Myocyte (in vitro differentiated cells): ENCODE measurements at regions not wholly inside any gene's neighbourhood (a gene's known extent, or its start where the extent isn't known, plus 50 kb on each side); places are given as distances from the start of the nearest gene placed in this dataset.

Experiments used
- DNase-seq: peaks from one replicate; pipeline ENCODE4 v3.0.0-alpha.2; 2012; ENCODE audit warnings: low read depth

DNA sequence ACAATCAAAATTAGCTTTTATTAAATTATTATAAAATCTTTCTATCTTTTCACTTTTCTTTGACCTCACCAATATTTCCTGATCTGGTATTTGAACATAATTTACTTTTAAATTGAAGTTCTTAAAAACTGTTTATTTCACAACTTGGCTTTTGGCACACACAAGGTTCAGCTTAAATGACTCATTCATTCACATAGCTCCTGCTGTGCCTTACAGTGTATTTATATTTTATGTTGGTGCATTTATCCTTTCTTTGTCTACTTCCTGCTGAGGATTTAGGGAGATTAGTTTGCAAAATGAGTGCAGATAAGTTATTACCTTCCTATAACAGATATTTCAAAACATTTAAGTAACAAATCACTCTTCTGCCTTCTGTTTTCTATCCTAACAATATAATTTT is 430.6 kb downstream of the DTHD1 start:
- no peak for DNase-seq

DNA sequence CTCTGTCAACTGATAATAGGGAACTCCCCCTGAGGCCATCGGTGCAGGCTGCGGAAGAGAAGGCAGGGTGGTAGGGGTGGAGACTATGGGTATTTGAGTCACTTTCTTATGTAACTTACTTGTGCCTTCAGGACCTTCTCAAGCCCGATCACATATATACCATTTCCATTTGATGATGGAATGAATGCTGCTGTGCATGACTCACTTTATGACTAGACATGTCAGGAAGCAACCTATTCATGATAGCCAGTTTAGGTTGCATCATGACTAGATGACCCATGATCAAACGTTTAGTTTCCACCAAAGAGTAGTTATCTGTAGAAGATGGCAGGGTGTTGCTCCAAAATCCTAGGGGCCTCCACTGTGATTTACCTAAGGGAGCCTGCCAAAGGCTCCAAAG is 435.5 kb downstream of the DTHD1 start:
- no peak for DNase-seq

GRCh38 chr4:36719425-36719824 is 438.0 kb downstream of the DTHD1 start:
- DNase-seq: no peak

DNA sequence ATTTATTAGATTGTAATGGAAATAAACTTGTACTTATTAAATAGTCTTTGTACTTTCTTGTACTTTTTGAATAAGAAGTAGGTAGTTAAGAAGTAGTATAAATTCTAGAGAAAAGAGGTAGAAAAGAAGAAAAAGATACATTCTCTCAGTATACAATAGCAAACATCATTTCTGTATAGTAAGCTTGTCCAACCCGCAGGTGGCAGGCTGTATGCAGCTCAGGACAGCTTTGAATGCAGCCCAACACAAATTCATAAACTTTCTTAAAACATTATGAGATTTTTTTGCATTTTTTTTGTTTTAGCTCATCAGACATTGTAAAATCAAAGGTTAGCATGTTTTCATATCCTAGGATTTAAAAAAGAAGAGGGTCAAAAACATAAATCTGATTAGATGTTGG is 441.6 kb downstream of the DTHD1 start:
- DNase-seq: no peak

DNA sequence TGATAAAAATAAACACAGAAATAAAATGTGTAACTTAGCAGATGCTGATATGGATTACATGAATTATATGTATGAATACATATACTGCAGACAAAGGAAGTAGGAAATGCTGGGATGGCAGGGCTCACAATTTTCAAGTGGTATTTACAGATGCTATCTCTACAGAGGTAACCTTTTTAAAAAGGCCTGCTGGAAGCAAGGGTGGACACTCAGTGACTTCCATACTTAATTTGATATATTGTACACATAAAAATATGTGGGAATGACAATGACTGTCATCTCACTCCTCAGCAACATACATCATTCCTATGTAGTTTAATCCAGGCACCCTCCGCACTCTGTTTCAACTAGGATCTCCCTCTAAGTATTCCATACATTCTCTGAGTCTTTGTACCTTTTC is 452.9 kb downstream of the DTHD1 start:
- no peak for DNase-seq

GRCh38 chr4:36737691-36738090 is 456.3 kb downstream of the DTHD1 start:
- no peak for DNase-seq

GRCh38 chr4:36740796-36741310 is 459.4 kb downstream of the DTHD1 start:
- no peak for DNase-seq

DNA sequence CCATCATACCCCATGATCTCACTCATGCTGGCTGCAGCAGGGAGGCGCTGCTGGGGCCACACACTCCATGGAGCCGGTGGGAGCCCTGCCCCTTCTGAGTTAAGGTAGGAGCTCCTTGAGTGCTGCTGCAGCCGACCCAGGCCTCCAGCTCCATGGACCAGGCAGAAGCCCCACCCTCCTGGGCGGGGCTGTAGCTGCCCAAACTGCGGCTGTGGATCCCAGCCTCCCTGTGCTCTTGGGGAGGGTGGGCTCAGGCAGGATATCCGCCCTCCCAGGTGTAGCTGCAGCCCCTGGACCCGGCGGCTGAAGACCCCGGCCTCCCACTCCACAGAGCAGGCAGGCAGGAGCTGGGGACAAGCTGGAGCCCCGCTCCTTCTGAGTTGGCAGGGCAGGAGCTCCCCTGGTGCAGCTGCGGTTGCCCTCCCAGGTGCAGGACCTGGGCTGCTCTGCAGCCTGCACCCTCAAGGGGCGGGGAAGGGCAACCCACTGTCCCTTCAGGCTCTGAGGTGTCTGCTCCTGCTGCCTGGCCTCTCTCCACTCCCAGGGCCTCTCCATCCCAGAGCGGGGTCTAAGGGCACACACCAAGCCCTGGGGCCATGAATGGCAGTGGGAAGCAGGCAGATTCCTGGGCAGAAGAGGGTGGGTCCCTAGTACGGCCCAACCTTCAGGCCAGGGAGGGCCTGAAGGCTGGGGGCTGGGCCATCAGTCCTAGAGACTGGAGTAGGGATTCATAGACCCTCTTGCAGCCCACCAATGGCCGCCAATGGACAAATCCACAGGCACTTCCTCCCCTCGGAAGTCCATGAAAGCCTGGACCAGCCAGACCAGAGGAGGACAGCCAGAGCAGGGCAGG is 466.1 kb downstream of the DTHD1 start:
- DNase-seq: no peak

DNA sequence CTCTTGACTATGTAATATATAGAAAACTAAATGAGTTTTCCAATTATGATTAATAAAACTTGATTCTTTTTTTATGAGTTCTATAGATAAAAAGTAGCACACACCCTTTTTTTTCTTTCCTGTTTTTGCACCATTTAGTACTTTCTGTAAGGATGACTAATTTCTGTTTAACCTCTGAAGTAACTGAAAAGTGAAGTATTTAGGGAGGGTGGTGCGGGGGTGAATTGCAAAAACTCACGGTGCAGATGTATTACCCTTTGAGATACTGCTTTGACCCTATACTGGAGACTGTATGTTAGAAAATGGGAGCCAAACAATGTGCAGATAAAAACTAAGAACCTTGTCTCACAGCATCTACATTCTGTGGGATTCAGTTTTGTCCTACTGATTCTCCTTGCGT is 471.6 kb downstream of the DTHD1 start:
- no peak for DNase-seq

DNA sequence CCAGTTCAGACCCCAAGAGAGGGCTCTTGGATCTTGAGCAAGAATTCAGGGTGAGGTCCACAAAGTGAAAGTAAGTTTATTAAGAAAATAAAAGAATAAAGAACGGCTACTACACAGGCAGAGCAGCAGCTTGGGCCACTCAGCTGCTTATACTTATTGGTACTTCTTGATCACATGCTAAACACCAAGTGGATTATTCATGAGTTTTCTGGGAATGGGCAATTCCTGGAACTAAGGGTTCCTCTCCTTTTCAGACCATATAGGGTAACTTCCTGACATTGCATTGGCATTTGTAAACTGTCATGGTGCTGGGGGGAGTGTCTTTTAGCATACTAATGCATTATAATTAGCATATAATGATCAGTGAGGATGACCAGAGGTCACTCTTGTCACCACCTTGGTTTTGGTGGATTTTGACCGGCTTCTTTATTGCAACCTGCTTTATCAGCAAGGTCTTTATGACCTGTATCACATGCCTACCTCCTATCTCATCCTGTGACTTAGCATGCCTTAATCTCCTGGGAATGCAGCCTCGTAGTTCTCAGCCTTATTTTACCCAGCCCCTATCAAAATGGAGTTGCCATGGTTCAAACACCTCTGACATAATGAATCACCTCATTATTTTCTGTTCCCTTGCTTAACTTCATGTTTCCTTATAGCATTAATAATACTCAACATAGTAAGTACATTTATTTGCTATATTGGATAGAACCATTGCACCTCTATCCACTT is 476.3 kb downstream of the DTHD1 start:
- no peak for DNase-seq

GRCh38 chr4:36758312-36759178 is 477.1 kb downstream of the DTHD1 start:
- no peak for DNase-seq

DNA sequence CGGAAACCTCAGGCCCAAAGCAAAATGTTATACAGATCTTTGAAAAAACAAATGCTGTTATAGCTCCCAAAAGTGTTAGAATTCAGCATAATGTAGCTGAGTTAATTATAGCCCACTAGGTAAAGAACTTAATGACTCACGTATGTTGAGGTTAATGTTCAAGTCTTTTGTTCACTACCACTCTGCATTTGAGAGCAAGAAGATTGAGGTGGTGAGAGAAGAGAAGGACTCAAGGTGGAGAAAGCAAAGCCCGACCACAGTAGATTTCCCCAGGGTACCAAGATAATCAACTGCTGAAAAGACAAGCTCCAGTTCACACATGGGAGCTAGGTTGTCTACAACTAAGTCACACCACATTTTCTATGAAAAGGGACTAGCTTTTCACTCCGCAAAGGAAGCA is 480.2 kb downstream of the DTHD1 start:
- DNase-seq: no peak

DNA sequence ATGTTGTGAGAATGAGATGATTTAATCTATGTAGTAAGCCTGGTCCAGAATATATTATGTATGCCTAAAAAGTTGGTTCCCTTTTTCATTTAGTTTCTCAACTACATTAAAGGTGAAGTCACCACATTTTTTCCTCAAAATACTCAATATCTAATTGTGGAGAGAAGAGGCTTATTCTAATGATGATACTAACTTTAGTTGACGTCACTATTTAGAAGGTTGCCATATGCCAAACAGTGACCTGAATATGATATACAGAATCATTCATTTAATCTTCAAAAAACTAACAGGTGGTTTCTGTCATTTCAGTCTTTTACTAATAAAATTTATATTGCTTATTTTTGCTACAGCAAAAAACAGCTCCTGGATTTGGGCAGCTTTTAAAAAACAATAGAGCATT is 480.7 kb upstream of the NWD2 start:
- no peak for DNase-seq

DNA sequence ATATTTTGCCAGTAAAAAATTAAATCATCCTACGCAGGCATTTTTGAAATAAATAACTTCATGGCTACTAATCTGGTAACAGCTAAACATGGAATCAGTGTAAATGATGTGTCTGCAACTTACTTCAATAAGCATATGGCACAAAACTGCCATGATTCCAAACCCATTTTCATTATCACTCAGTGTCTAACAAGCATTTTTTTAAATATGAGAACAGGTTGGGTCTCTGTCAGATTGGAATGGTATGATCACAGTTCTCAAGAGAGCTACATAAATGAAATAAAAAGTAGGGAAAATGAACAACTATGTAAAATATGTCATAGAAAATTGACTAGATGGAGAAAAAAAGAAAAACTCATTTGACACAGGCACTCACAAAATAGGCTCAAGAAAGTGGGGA is 476.9 kb upstream of the NWD2 start:
- DNase-seq: no peak

DNA sequence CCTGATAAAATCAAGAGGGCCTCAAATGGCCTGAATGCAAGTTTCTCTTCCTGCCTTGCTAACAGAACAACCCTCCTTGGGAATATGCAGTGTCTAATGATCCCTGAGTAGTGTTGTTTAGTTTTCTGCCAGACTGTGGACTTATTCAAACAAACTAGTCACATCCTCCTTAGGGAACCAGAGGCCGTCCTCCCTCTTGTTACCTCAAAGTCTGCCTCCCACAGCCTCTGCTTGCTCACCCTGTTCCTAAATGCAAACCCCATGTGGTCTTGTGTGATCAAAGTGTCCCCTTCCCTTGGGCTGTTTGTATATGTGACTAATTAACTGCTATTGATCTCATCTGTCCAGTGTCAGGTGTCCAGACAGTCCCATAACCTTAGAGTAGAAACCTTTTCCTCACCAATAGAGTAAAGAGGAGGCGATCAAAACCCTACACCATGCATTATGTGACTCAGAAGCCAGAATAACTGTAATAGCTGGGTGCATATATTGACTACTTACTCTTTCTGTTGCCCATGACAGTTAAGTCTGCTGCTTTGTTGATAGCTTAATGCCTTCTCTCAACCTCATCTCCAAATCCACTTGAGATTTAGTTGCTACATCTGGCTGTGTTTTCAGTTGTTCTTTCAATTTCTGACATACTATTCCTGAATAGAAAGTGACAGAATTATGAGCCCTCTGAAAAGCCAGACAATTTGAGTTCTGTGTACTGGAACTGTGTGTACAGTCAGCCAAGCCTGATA is 473.0 kb upstream of the NWD2 start:
- DNase-seq: no peak

GRCh38 chr4:36772154-36772516 is 472.4 kb upstream of the NWD2 start:
- DNase-seq: no peak

DNA sequence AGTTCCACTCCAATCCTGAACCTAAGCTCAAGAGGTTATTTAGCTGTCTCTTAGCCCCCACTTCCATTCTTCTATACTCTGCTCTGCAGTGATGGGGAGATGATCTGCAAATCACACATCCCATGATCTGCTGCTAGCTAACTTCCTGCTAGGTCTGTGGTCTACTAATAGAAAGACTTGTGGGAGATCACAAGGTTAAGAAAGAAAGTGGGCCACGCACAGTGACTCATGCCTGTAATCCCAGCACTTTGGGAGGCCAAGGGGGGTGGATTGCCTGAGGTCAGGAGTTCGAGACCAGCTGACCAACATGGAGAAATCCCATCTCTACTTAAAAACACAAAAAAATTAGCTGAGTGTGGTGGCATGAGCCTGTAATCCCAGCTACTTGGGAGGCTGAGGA is 471.1 kb upstream of the NWD2 start:
- DNase-seq: no peak

DNA sequence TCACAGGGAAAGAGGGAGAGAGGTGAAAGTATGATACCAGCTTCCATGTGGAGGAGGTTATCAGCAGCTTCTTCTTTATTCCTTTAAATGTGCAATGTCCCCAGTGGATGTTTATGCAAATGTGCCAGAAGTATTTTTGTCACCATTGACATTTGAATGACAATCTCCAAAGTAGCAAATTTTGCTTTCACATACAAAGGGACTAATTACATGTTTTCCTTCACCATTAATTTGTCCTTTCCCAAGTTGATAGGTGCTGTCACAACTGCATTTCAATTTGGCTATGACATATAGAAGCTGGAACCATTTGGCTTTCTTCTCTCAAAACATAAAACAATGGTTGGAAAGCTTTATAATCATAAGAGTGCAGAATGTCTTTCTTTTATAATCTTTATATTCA is 469.0 kb upstream of the NWD2 start:
- no peak for DNase-seq

DNA sequence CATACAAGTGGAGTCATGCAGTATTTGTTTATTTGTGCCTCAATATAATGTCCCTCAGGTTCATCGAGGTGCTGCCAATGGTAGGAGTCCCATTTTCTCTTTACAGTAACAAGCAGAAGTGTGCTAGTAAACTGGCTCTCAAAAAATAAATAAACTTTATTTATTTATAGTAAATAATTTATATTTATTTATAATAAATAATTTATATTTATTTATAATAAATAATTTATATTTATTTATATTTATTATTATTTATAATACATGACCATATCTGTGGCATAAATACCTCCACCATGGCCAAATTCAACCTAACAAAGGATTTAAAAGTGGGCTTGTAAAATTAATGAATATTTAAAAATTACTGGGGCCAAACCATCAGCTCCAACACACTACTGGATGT is 464.9 kb upstream of the NWD2 start:
- DNase-seq: no peak

DNA sequence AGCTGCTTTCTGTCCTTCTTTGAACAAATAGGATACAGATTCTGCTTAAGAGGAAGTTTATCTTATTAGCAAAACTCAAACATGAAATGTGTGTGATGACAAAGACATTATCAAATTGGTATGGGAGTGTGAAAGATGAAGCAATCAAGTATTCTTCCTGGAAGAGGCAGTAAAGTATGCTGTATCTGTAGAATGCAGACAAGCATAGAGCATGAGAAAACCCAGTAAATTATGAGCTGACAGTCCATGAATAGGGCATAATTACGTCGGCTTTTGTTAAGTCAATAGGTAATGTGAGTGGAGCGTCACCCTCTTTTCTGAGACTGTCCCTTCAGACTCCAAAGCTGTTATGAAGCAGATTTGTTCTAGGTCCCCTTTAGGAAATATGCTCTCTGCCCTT is 458.6 kb upstream of the NWD2 start:
- no peak for DNase-seq

DNA sequence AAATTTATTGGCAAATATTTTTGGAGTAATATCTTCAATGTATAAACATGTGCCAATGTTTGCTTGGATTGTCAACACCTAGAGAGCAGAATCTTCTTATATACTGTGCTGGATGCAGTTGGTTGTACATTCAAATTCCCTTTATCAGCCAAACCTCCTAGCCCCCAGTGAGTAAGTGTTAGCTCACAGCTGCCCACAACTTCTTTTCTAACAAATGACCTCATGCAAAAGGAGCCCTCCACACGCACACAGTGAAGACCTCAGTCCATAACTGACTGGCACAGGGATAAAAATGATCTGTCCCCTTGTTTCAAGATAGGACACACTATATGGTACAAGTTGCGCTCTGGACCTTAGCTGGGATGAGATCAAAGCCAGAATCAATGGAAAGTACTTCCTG is 458.0 kb upstream of the NWD2 start:
- no peak for DNase-seq
